ENCODE measurements at regions not wholly inside any gene's neighbourhood (a gene's known extent, or its start where the extent isn't known, plus 50 kb on each side); places are given as distances from the start of the nearest gene placed in this dataset.
A peak's percentile ranks its signal among the peaks of the same experiment; 100 is the strongest.
"Not testable (repeated sequence)": the region's sequence is repeated elsewhere in the genome, so short reads cannot be mapped to it uniquely, and the experiment has no call there.

GRCh38 chr6:27825848-27826611 lies 86.2 kb downstream of the OR2B2 start:
- DNase-seq: not testable (repeated sequence)

GRCh38 chr6:27825025-27825793 lies 87.0 kb downstream of the OR2B2 start:
- DNase-seq: no peak

GRCh38 chr6:27824211-27825024 lies 87.8 kb downstream of the OR2B2 start:
- peak; percentile 54 for DNase-seq

- peak; percentile 59 for DNase-seq
These were observed 88.4 kb downstream of the OR2B2 start for GRCh38 chr6:27823714-27824210.

- no peak for DNase-seq
These were observed 95.3 kb downstream of the OR2B2 start for GRCh38 chr6:27816906-27817305.

- peak; percentile 79 for DNase-seq
These were observed 97.4 kb downstream of the OR2B2 start for GRCh38 chr6:27814665-27815424.

- DNase-seq: not testable (repeated sequence)
These were observed 97.9 kb downstream of the OR2B2 start for GRCh38 chr6:27814415-27814664.

- no peak for DNase-seq
These were observed 99.2 kb downstream of the OR2B2 start for GRCh38 chr6:27812805-27813492.

GRCh38 chr6:27812078-27812804 lies 100.0 kb downstream of the OR2B2 start:
- no peak for DNase-seq

GRCh38 chr6:27811451-27811772 lies 100.8 kb downstream of the OR2B2 start:
- no peak for DNase-seq

- DNase-seq: peak; percentile 44
These were observed 101.3 kb downstream of the OR2B2 start for GRCh38 chr6:27810768-27811450.

GRCh38 chr6:27809939-27810767 lies 102.0 kb downstream of the OR2B2 start:
- DNase-seq: peak; percentile 74

- DNase-seq: no peak
These were observed 102.9 kb downstream of the OR2B2 start for GRCh38 chr6:27809067-27809938.

- DNase-seq: peak; percentile 38
These were observed 103.7 kb downstream of the OR2B2 start for GRCh38 chr6:27808242-27809066.

- peak; percentile 75 for DNase-seq
These were observed 104.6 kb downstream of the OR2B2 start for GRCh38 chr6:27807441-27808241.

- peak; percentile 55 for DNase-seq
These were observed 105.2 kb downstream of the OR2B2 start for GRCh38 chr6:27806981-27807440.

- no peak for DNase-seq
These were observed 106.8 kb downstream of the OR2B2 start for GRCh38 chr6:27805347-27805746.
